Activated CD4-positive, CD25-positive, alpha-beta regulatory T cell (primary cell): ENCODE measurements at regions not wholly inside any gene's neighbourhood (a gene's known extent, or its start where the extent isn't known, plus 50 kb on each side); places are given as distances from the start of the nearest gene placed in this dataset.

Experiments
- DNase-seq, 4 experiments: peaks; one replicate each; lab custom pipeline; 2025; lab: John Stamatoyannopoulos, UW

DNA sequence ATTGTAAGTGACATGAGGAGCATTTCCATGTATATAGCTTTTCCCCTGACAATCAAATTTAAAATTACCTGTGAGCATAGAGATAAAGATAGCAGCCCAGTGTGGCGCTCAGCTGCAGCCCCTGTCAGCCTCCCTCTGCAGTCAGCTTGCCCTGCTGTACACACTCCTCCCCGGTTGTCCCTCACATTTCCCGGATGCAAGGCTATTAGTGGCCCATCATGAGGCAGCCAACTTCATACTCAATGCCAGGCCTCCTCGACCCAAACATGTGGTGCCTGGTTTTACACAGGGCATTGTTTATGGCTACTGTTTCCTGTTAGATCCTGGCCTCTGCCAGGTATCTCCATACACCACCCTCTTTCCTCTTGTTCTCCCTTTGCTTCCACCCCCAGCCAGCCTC lies 116.1 kb upstream of the SH3BP4 start:
- no peak for DNase-seq

DNA sequence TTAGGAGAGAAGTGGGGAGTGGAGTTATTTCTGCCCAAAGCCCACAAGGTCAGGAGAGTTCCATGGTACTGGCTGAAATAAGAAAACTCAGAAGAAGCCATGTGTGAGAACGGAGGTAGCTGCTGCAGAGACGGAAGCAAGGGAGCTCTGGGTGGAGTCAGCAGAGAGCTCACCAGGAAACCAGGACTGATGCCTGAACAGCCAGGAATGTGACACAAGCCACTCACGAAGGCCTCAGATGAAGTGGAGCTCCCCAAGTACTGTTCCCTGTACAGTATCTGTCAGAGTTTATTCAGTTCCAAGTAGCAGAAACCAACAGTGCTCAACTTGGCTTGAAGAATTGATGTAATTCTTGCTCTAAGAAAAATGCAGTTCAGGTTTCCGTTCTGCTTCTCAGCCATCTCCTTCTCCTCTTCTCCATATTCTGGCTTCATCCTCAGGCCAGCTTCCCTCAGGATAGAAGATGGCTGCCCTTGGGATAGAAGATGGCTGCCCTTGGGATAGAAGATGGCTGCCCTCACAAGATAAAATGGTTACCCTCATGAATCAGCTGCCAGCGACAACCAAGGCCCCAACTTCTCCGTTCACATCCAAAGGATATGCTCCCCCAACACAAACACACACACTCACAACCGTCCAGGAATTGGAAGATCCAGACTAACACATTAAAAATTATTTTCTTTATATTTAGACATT lies 117.4 kb upstream of the SH3BP4 start:
- no peak for DNase-seq

DNA sequence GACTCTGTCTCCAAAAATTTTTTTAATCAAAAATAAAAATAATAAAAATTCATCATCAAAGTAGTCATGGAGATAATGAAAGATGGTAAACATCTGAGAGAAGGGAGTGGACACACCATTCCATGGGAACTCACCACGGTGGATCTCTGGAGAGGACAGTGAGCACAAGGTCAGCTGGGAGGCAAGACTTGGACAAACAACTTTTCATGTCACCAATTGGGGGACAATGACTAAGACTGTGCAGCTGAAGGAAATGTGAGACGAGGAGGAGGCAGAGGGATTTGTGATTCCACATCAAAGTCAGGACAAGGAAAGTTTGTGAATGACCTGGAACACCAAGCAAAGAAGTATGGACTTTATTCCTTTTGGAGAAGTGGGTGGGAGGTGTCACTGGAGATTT lies 121.0 kb upstream of the SH3BP4 start:
- DNase-seq: no peak

DNA sequence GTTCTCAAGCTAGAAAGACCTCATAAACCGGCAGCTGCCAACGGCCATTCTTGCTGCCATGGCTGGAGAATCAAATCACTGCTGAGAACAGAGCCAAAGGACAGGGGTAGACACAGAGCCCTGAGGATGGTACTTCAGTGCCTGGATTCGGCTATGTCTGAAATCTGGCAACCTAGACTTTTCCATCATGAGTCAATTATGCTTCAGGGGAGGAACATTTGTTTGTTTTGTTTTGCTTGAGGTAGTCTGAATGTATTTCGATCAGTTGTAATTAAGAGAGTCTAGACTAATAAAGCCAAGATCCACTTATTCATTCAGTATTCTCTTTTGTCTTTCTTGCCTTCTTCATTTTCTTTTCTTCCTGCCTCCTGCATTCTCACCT lies 122.8 kb upstream of the SH3BP4 start:
- no peak for DNase-seq

DNA sequence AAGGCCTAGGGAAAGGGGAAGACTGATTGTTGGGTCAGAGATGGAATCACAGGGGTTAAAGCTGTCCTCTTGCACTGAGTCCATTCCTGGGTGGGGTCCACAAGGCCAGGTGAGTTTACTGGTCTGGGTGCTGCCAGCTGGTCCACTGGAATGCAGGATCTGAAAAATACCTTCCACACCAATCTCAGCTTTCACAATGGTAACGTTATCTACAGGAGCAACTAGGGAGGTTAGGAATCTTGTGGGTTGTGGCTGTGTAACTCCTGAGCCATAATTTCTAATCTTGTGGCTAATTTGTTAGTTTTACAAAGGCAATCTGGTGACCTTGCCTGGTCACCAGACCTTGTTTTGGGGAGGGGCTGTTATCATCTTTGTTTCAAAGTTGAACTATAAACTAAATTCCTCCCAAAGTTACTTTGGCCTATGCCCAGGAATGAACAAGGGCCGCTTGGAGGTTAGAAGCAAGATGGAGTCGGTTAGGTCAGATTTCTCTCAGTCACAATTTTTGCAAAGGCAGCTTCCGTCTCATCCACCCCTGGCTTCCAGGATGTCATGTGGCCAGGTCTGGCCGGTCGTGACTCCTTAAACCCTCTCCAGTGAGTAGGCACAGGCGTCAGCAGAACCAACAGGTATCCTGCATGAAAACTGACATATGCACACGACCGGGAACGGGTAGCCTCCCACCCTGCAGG lies 123.3 kb upstream of the SH3BP4 start:
- DNase-seq: no peak

DNA sequence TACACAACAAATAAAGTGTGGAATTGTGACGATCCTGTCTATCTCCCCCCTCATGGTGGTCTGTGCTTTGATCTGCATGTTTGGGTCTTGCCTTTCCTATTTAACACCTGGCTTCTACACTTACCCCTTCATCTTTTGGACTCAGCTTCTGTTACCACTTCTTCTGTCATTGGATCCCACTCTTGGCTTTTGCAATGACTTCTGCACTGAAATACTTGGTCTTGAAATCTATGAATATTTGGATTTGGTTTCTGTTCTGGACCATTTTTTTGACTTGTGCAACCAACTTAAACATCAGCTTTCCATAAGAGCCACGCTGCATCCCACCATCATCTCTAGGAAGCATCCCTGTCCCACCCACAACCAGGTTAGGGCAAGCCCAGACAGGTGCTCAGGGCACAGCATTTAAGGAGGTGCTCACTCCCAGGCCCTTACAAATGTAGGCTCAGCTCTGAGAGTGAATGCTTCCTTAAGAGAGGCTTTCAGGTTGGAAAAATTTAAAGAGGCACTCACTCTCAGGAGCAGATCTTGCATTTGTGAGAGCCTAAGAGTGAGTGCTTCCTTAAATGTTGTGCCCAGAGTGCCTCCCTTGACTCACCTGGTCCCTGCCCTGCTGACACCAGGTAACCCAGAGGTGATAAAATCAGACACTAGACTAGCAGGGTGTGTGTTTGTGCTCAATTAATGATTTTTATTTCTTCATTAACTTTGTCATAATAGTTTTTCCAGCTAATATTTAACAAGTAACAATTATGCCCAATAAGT lies 124.5 kb upstream of the SH3BP4 start:
- DNase-seq: no peak

DNA sequence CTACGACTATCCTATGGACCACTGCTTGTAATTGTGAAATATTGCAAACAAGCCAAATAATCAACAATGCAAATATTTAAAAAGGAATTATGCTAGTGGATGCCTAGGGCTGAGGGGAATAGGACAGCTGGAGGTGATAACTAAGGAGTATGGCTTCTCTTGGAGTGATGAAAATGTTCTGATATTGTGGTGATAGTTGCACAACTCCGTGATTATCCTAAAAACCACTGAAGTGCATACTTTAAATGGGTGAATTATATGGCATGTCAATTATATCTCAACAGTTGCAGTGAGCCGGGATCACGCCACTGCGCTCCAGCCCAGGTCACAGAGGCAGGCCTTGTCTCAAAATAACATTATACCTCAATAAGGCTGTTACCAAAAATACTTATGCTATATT lies 125.1 kb upstream of the SH3BP4 start:
- DNase-seq: no peak

DNA sequence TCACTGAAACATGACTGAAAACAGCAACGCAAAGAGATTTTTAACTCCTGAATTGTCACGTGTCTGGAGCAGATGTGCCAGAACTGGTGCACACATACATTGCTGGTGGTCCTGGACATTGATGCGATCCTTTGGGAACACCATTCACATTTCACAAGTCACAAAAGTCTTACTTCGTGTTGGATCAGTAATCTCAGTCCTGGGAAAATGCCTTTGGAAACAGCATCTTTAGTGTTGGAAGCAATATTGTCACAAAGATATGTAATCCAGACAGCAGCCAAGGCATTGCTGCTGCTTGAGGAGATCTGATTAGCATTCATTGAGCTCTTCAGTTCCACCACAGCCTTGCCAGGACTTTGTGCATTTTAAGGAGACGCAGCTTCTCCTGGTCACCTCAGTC lies 126.2 kb upstream of the SH3BP4 start:
- no peak for DNase-seq

- DNase-seq: no peak
These were observed 127.9 kb upstream of the SH3BP4 start for GRCh38 chr2:234823877-234824376.

DNA sequence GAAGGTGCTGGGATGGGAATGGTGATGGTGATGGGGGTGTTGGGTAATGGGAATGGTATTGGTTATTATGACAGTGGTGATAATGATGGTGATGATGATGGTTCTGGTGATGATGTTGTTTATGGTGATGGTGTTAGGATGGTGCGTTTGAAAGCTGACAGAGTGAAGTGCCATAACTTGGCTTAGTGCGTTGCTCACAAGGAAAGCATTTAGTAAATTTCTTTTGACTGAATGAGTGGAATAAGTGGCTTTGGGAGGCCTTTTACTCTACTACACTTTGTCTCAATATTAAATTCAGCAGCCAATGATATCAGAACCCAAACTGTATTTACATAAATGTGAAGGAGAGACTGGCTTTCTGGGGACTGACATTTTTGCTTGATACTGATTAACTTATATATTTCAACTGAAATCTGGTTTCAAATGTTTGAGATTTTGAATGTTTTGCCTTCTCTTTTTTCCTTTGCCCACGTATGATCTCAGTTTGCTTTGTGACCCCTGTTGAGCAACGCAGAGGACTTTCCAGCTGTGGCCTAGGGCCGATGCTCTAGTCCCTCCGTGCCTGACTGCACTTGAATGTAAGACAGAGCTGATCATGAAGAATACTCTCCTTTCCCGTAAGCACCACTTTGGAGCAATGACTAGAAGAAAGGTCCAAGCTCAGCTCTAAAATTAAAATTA lies 128.5 kb upstream of the SH3BP4 start:
- DNase-seq: no peak

GRCh38 chr2:234821946-234822475 lies 129.8 kb upstream of the SH3BP4 start:
- DNase-seq: no peak

- no peak for DNase-seq
These were observed 132.9 kb upstream of the SH3BP4 start for GRCh38 chr2:234818937-234819336.

DNA sequence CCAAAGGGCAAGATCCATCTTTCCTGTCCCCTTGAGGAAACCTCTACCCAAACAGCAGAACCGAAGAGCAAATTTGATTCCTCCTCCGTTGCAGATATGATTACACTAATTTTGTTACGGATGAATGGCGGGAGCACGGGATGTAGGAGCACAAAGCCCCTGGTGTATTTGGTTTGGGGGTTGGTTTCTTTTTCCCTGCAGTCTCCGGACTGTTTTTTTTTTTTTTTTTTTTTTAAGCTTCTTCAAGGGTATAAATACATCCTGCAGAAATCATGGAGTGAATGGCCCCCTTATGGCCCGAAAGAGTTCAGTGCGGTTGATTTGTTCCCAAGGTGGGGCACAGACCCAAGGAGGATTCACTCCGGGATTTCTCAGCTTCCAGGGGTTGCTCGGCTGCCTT lies 135.3 kb upstream of the SH3BP4 start:
- DNase-seq: no peak

DNA sequence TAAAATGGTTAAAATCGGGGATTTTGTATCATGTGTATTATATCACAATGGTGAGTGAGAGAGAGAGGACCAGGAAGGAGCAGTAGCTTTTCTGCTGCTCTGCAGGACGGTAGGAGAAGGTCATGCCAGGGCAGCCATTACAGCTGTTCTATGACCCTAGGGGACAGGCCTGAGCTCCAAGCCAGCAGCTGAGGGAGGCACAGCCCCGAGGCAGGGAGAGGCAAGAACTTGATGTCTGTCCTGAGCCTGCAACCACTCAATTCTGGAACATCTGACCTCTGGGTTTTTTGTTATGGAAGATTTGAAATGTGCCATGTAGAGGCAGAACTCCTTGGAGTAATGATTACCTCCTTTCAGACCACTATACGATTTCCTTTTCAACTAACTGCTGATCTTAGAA lies 135.8 kb upstream of the SH3BP4 start:
- no peak for DNase-seq

DNA sequence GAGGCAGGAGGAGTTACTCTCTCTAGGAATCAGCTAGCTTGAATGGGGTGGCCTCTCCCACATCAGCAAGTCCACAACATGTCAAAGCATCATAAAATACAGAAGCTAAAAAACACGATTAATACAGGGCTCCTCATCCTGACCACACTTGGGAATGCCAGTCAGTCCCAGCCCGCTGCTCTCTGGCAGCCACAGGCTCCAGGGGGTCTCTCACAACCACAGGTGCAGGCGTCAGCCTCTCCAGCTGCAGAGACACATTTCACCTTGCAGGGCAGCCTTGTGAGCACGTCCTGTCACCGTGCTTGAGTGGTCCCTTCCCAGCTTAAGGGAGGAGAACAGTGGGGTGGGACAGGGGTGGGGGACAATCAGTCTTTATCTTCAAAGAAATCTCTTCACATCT lies 137.4 kb upstream of the SH3BP4 start:
- DNase-seq: no peak

- DNase-seq: no peak
These were observed 139.0 kb upstream of the SH3BP4 start for GRCh38 chr2:234812851-234813250.

- no peak for DNase-seq
These were observed 142.9 kb upstream of the SH3BP4 start for GRCh38 chr2:234808907-234809306.

DNA sequence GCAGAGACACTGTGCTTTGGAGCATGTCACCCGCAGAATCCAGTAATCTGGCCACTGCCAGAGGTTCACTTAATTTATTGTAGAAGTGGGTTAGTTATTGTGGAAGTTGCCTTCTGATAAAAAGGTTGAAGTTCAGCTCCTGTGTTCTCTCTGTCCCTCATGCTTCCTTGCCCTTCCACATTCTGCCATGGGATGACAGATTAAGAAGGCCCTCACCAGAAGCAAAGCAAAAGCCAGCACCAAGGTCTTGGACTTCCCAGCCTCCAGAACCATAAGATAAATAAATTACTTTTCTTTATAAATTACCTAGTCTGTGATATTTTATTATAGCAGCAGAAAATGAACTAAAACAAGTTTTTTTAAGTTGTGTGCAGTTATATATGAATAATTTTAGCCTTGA lies 145.0 kb upstream of the SH3BP4 start:
- no peak for DNase-seq

GRCh38 chr2:234805836-234806235 lies 146.0 kb upstream of the SH3BP4 start:
- DNase-seq: no peak

DNA sequence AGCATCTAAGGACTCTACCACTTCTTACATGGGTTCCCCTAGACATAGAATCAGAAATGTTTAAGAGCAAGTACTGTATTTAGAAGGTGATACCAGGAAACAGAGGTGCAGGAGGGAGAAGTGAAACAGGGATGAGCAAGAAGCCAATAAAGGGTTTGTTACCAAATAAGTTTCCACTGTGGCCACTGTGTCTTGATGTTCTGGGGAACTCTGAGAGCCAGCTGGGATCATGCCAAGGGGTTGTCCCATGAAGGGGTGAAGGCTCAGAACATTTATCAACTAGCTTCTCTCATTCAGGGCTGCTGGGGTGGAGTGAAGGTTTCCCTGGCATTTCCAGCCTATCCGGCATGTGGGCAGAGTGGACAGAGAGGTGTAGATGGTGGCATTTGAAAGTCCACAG lies 147.1 kb upstream of the SH3BP4 start:
- no peak for DNase-seq

- DNase-seq: no peak
These were observed 149.0 kb upstream of the SH3BP4 start for GRCh38 chr2:234802845-234803171.

- DNase-seq: no peak
These were observed 149.6 kb upstream of the SH3BP4 start for GRCh38 chr2:234802071-234802844.
